NCI-H2171 (cell line): ENCODE measurements at regions not wholly inside any gene's neighbourhood (a gene's known extent, or its start where the extent isn't known, plus 50 kb on each side); places are given as distances from the start of the nearest gene placed in this dataset.
A peak's percentile ranks its signal among the peaks of the same experiment; 100 is the strongest.

Source experiments
- DNase-seq: peaks from one replicate; lab custom pipeline; 2025; lab: John Stamatoyannopoulos, UW

DNA sequence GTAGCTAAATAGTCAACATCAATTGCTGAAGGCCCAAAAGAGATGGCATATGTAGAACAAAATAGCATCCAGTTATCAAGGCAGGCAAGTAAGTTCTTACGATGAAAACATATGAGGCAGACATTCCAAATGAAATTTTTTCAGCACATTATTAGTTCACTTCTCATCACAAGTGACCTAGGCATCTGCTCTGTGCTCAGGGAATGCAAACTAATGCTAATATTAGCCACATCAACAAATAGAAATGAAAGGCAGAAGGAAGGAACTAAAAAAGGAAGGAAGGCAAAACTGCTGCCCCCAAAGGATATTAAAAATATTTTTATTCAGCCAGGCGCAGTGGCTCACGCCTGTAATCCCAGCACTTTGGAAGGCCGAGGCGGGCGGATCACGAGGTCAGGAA is 51.2 kb upstream of the ROCK1 start:
- no peak for DNase-seq

DNA sequence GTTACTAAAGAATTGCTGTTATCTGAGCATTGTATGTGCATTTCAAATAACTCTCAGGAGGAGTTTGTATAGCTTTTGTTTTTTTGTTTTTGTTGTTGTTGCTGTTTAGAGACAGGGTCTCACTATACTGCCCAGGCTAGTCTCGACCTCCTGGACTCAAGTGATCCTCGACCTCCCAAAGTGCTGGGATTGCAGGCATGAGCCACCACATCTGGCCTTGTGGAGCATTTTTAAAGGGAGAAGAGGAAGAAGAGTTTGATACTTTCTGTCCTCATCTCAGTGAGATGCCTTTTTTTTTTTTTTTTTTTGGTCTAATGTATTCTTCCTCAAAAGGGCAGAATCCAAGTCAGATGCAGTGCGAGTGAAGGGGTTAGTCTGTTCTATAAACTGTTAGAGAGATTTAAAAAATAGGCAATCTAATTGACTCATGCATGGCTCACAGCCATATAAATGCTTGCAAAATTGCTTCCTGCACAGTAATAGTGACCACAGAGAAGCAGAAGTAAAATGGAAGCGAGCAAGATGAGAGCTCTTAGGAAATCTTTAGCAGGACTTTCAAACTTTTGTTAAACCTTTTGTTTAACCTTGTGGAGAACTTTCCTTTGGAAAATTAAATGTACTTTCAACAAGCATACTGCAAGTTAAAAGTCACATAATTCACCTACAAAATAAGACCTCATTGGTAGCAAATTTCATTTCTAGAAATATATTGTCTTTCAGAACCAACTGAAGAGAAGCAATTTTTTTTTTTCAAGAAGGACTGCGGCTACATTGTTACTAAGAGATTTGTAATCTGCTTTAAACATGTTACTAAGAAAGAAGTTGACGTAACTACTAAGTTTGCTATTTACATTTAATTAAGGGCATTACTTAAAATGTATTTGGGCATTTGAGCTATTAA is 52.3 kb upstream of the ROCK1 start:
- DNase-seq = no peak

DNA sequence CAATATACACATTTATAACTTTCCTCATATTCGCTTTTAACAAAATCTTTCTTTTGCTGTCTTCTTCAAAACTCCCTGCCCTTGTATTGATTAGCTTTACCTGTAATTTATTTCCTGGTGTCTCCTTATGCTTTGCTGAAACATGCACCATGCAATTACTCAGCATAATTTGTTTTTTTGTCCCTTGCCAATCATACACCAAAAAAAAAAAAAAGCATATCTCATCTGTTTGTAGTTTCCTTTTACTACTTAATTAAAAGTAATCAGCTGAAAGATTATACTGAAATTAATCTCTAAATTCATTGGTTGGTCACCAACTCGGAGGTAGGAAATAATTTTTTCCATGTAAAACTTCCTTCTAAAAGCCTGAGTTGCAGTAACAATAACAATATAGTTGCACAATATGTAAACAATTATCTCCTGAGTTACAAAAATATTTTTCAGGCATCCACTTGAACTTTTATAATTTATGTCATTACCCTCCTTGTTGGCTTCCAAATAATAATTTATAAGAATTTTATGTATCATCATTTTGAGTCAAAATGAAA is 53.0 kb upstream of the ROCK1 start:
- no peak for DNase-seq

- no peak for DNase-seq
These were observed 56.2 kb upstream of the ROCK1 start for GRCh38 chr18:21167641-21168377.

- no peak for DNase-seq
These were observed 57.3 kb upstream of the ROCK1 start for GRCh38 chr18:21168880-21169279.

- no peak for DNase-seq
These were observed 64.2 kb upstream of the GREB1L start for GRCh38 chr18:21177822-21178221.

DNA sequence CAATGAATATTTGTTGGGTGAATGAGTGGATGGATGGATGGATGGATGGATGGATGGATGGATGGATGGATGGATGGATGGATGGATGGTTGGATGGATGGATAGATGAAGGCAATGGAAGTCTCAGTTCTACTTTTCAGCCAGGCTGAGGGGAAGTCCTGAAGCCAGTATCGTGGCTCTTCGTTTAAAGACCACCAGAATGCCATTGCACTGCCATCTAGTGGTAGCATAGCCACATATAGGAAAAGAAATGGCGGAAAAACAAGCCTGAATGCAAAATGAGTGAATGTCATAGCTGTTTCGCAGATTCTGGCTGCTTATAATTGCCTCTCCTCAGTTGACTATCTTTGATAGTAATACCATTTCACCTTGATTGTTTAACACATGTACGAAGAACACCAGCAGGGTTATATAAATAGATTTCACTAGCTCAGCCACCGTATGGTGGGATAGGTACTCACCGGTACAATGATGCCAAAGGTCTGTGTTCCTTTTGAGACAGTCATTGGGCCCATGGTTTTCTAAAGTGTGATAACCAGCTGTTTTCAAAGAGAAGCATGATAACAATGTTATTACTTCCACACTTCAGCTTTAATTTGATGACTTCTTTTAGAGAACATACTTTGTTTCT is 62.3 kb upstream of the GREB1L start:
- DNase-seq = peak; percentile 31

- DNase-seq = no peak
These were observed 61.4 kb upstream of the GREB1L start for GRCh38 chr18:21180588-21180987.

- DNase-seq = no peak
These were observed 60.3 kb upstream of the GREB1L start for GRCh38 chr18:21181766-21182165.

GRCh38 chr18:21183670-21184069 is 58.4 kb upstream of the GREB1L start:
- DNase-seq = no peak

- no peak for DNase-seq
These were observed 57.5 kb upstream of the GREB1L start for GRCh38 chr18:21184396-21184996.

GRCh38 chr18:21187886-21188285 is 54.1 kb upstream of the GREB1L start:
- no peak for DNase-seq

- peak; percentile 7 for DNase-seq
These were observed 50.3 kb upstream of the GREB1L start for GRCh38 chr18:21191596-21192307.
